ENCODE measurements at regions not wholly inside any gene's neighbourhood (a gene's known extent, or its start where the extent isn't known, plus 50 kb on each side); places are given as distances from the start of the nearest gene placed in this dataset.
"Not testable (repeated sequence)": the region's sequence is repeated elsewhere in the genome, so short reads cannot be mapped to it uniquely, and the experiment has no call there.

- not testable (repeated sequence) for TF ChIP-seq CTCF (conservative IDR thresholded peaks at IDR 0.05); ZFX (IDR thresholded peaks at IDR 0.05)
Measured at GRCh38 chr9:30069236-30069635, 2315.2 kb upstream of the ACO1 start.

All from C4-2B (cell line).